GM21360 (cell line): ENCODE measurements at regions not wholly inside any gene's neighbourhood (a gene's known extent, or its start where the extent isn't known, plus 50 kb on each side); places are given as distances from the start of the nearest gene placed in this dataset.

Experiments
- ATAC-seq: cut with Tn5 transposase; IDR thresholded peaks from one replicate; pipeline ENCODE4 v1.9.1; 2021; ENCODE audit warnings: mild to moderate bottlenecking, moderate library complexity; ENCODE audit not compliant: unreplicated experiment

GRCh38 chr15:61743345-61743909 lies 316.8 kb downstream of the VPS13C start:
- ATAC-seq, result no peak

DNA sequence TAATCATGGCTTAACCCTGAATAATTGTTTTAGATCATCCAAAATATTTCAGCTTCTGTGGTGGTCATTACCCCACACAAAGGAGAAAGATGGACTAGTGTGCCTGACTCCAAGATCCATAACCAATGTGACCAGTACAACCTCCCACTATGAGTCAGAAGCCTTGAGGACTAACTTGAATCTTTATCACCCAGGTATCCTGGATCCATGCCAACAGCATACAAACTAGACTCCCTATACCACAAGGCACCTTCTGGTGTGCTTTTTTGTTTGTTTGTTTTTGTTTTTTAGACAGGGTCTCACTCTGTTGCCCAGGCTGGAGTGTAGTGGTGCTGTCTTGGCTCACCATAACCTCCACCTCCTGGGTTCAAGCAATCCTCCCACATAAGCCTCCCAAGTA lies 317.7 kb downstream of the VPS13C start:
- ATAC-seq, result no peak

DNA sequence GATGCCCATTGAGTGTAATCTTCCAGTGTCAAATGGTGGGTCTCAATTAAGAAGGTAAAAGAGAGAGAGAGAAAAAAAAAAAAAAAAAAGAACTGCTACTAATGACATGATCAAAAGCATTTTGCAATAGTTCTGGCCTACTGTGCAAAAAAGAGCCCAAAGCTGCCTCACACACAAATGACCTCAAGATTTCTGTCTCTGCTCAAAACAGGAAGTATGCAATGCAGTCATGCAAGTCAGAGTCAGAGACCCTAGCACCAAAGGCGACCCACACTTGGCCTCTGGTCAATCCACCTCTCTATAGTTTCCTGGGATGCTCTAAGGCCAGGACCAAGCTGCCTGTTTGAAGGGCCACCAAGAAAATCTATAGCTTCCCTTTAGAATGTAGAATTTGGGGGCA lies 323.5 kb downstream of the VPS13C start:
- ATAC-seq, result no peak

GRCh38 chr15:61731099-61731498 lies 329.1 kb downstream of the VPS13C start:
- no peak for ATAC-seq

DNA sequence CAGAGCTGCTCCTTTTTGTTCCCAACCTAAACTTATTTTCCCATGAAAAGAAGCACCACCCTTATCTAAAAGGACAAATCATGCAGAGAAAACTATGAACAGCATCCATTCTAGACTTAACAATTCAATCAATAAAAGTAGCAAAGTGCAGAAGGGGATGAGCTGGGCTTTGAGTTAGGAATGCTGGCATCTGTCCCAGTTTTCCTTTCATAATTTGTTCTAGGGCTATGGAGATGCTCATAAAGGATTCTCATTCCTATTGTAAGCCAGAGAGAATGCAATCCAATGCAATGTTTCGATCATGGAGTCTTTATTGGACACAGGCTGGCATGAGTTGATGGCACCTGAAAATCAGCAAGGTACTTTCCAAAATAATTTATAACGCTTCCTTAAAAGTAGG lies 330.6 kb downstream of the VPS13C start:
- no peak for ATAC-seq

DNA sequence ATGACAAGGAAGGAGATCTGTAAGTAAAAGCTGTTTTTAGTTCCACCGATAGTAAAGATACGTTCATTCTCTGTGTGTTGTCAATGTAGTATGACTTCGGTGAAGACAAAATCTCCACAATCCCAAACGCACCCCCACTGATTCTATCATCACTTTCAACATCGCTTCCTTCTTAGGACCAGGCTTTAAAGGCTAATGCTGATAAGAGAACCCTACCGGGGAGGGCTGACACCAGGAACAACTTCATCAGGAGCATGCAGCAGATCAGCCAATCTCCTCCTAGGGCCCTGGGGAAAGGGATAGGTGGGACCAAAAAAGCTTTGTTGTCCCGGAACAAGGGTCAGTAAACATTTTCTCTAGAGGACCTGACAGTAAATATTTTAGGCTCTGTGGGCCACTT lies 334.1 kb downstream of the VPS13C start:
- ATAC-seq, result no peak

DNA sequence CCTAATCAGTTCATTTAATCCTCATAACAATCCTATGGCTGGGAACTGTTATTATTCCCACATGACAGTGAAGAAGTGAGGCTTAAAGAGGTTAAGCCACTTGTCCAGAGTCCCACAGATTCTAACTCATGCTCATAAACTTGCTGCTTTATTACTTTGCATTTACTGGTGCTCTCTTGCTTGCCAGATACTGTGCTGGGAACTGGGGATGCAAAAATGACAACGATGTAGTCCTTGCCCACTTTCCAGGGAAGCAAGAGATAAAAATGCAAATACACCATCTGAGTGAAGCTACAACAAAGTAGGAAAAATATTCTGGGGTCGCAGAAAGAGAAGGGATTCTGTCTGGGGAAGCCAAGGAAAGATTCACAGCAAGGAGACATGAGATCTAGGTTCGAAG lies 335.0 kb downstream of the VPS13C start:
- no peak for ATAC-seq

GRCh38 chr15:61724251-61724939 lies 335.9 kb downstream of the VPS13C start:
- no peak for ATAC-seq

DNA sequence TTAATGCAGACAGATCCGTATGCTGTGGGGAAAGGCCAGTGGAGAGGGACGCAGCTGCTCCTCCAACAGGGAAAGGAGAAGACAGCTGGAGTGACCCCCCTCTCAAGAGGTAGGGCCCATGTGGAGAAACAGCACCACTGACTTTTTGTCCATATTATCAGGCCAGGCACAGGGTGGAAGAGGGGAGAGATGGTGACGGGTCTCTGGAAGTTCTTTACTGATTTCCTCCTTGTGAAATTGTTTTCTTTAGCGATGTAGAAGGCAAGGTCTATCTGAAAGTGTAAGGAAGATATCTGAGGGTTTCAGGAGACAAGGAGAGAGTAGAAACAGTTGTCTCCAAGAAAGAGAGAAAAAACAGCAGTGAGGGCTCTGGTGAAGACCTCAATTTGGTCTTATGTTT lies 338.8 kb downstream of the VPS13C start:
- ATAC-seq, result no peak

DNA sequence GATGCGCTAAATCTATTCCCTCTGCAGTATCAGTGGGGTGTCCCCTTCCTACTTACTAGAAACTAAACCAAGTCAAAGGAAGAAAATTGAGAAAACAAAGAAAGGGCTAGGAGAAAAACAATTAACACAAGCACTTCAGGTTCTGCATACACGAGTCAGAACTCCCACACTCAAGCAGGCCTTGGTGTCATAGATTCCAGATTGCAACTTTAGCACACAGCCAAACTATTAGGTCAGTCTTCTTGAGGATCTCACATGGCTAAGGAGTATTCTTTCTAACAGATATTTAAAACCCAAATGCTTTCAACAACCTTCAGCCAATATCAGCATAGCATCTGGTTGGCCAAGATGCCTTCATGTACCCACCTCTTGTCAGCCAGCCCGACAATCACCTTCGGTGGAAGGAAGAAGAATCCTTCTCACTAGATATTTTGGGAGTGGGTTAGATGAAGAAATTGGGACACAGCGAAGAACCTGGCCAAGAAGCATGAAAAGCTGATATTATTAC lies 340.0 kb downstream of the VPS13C start:
- no peak for ATAC-seq

GRCh38 chr15:61715082-61715481 lies 345.2 kb downstream of the VPS13C start:
- ATAC-seq, result no peak

DNA sequence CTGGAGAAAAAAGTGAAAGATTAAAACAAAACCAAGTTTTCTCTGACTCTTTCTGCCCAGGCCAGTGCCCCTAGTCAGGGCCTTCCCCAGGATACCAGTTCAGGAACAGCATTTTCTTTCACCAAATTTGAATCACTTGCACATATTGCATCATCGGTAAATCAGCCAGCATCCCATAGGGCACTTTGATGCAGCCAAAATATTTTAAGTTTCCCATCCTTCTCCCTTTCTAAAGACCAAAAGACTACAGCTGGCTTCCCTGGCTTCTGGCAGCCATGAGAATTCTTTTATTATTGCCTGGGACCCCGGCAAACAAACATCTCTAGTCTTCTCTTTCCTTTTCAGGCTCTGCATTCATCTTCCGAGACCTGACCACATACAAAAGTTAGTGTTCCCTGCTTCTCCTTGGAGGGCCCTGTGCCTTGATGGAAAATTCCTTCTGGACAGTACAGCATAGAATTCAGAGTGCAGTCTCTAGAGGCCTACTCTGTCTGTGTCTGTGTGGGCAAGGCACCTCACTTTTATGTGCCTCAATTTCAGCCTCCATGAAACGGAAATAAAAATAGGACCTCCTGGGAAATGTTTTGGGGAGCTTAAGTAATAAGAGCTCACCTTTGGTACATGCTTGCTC lies 348.0 kb downstream of the VPS13C start:
- no peak for ATAC-seq

GRCh38 chr15:61702224-61703020 lies 357.8 kb downstream of the VPS13C start:
- ATAC-seq, result no peak

GRCh38 chr15:61701455-61701854 lies 358.8 kb downstream of the VPS13C start:
- ATAC-seq, result no peak

GRCh38 chr15:61700803-61701202 lies 359.4 kb downstream of the VPS13C start:
- no peak for ATAC-seq

GRCh38 chr15:61697796-61698195 lies 362.5 kb downstream of the VPS13C start:
- no peak for ATAC-seq

GRCh38 chr15:61689067-61689466 lies 371.2 kb downstream of the VPS13C start:
- no peak for ATAC-seq

GRCh38 chr15:61687651-61688050 lies 372.6 kb downstream of the VPS13C start:
- no peak for ATAC-seq

GRCh38 chr15:61687124-61687523 lies 373.1 kb downstream of the VPS13C start:
- ATAC-seq, result no peak

DNA sequence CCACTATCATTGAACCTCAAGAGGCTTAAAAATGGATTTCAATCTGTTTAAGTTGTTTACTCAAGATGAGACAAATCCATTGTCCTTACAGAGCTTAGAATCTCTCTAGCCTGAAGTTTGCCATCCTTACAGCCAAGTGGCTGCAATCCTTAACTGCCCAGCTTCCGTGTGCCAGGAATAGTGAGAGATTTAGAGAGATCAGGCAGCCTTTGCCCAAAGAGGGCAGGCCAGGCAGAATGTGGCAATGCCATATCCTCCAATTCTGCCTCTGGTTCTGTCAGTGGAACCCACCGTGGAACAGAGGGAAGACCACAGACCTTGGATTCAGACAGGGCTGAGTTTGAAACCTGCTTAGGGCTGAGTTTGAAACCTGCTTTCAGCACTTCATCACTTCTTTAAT lies 374.3 kb downstream of the VPS13C start:
- ATAC-seq, result no peak

- ATAC-seq, result no peak
Observed at GRCh38 chr15:61685534-61685933, 374.7 kb downstream of the VPS13C start.
